22Rv1 (cell line): ENCODE measurements at regions not wholly inside any gene's neighbourhood (a gene's known extent, or its start where the extent isn't known, plus 50 kb on each side); places are given as distances from the start of the nearest gene placed in this dataset.

Source experiments
- ZFX ChIP-seq: fragments of 450-650 bp; IDR thresholded peaks from 2 replicates; pipeline ENCODE4 v1.6.1; 2017; ENCODE audit warnings: antibody characterized with exemption, borderline replicate concordance
- TF ChIP-seq, protein P1 (sequence below): fragments of 450-650 bp; IDR thresholded peaks from 2 replicates; pipeline ENCODE4 v1.5.1; 2017; ENCODE audit warnings: mild to moderate bottlenecking

DNA sequence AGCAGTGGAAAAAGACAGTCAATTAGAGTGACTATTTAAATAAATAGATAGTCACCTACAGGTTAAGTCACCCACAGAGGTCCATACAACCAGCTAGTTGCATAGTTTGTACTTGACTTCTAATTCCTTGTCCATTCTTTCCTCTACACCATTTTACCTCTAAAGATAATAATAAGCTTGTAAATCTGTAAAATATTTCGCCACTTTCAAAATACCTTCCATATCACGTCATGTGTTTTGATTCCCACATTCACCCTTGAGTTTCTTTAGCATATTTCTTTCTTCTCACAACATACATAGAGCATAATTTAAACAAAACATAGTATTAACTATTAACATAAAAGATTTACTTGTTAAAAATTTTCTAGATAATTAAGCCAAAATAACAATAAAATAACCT lies 689.6 kb downstream of the MECOM start:
- TF ChIP-seq, protein P1, sequence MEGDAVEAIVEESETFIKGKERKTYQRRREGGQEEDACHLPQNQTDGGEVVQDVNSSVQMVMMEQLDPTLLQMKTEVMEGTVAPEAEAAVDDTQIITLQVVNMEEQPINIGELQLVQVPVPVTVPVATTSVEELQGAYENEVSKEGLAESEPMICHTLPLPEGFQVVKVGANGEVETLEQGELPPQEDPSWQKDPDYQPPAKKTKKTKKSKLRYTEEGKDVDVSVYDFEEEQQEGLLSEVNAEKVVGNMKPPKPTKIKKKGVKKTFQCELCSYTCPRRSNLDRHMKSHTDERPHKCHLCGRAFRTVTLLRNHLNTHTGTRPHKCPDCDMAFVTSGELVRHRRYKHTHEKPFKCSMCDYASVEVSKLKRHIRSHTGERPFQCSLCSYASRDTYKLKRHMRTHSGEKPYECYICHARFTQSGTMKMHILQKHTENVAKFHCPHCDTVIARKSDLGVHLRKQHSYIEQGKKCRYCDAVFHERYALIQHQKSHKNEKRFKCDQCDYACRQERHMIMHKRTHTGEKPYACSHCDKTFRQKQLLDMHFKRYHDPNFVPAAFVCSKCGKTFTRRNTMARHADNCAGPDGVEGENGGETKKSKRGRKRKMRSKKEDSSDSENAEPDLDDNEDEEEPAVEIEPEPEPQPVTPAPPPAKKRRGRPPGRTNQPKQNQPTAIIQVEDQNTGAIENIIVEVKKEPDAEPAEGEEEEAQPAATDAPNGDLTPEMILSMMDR: no peak
- no peak for TF ChIP-seq ZFX
